ENCODE measurements at regions not wholly inside any gene's neighbourhood (a gene's known extent, or its start where the extent isn't known, plus 50 kb on each side); places are given as distances from the start of the nearest gene placed in this dataset.
"Not testable (repeated sequence)": the region's sequence is repeated elsewhere in the genome, so short reads cannot be mapped to it uniquely, and the experiment has no call there.

- not testable (repeated sequence) for TF ChIP-seq CTCF, POLR2A, EP300, POLR2AphosphoS5 (IDR thresholded peaks at IDR 0.05)
Observed at GRCh38 chr7:66574768-66575167, 53.9 kb upstream of the KCTD7 start.
